ENCODE measurements at regions not wholly inside any gene's neighbourhood (a gene's known extent, or its start where the extent isn't known, plus 50 kb on each side); places are given as distances from the start of the nearest gene placed in this dataset.
"Not testable (repeated sequence)": the region's sequence is repeated elsewhere in the genome, so short reads cannot be mapped to it uniquely, and the experiment has no call there.

GRCh38 chr14:39554576-39554975 lies 122.3 kb upstream of the FBXO33 start:
- no peak for TF ChIP-seq CTCF (IDR thresholded peaks at IDR 0.05; ENCODE audit: insufficient read depth, low read length, poor library complexity, severe bottlenecking)
- H3K4me3 ChIP-seq (replicated peaks; ENCODE audit: low read depth, low read length), result no peak overlapping the region
- no peaks in the 10 kb centered on the region for H3K36me3 ChIP-seq (ENCODE audit: control insufficient read depth, insufficient read depth, low read length)
- no peak for DNase-seq (ENCODE audit: extremely low read depth, insufficient read length)
- no peaks in the 10 kb centered on the region for H3K27me3 ChIP-seq (replicated peaks; ENCODE audit: control insufficient read depth, insufficient read depth, low read length)

- no peak for TF ChIP-seq CTCF (IDR thresholded peaks at IDR 0.05; ENCODE audit: insufficient read depth, low read length, poor library complexity, severe bottlenecking)
- H3K27me3 ChIP-seq (replicated peaks; ENCODE audit: control insufficient read depth, insufficient read depth, low read length), result no peaks in the 10 kb centered on the region
- no peak overlapping the region for H3K4me3 ChIP-seq (replicated peaks; ENCODE audit: low read depth, low read length)
- DNase-seq (ENCODE audit: extremely low read depth, insufficient read length), result no peak
- H3K36me3 ChIP-seq (ENCODE audit: control insufficient read depth, insufficient read depth, low read length), result no peaks in the 10 kb centered on the region
Observed at GRCh38 chr14:39548358-39548757, 116.1 kb upstream of the FBXO33 start.

GRCh38 chr14:39547845-39548244 lies 115.6 kb upstream of the FBXO33 start:
- TF ChIP-seq CTCF (IDR thresholded peaks at IDR 0.05; ENCODE audit: insufficient read depth, low read length, poor library complexity, severe bottlenecking), result no peak
- H3K27me3 ChIP-seq (replicated peaks; ENCODE audit: control insufficient read depth, insufficient read depth, low read length), result no peaks in the 10 kb centered on the region
- no peak overlapping the region for H3K4me3 ChIP-seq (replicated peaks; ENCODE audit: low read depth, low read length)
- H3K36me3 ChIP-seq (ENCODE audit: control insufficient read depth, insufficient read depth, low read length), result no peaks in the 10 kb centered on the region
- no peak for DNase-seq (ENCODE audit: extremely low read depth, insufficient read length)

GRCh38 chr14:39505812-39506211 lies 73.6 kb upstream of the FBXO33 start:
- H3K36me3 ChIP-seq (ENCODE audit: control insufficient read depth, insufficient read depth, low read length), result no peaks in the 10 kb centered on the region
- H3K27me3 ChIP-seq (replicated peaks; ENCODE audit: control insufficient read depth, insufficient read depth, low read length), result no peaks in the 10 kb centered on the region
- TF ChIP-seq CTCF (IDR thresholded peaks at IDR 0.05; ENCODE audit: insufficient read depth, low read length, poor library complexity, severe bottlenecking), result no peak
- no peak overlapping the region for H3K4me3 ChIP-seq (replicated peaks; ENCODE audit: low read depth, low read length)
- no peak for DNase-seq (ENCODE audit: extremely low read depth, insufficient read length)

GRCh38 chr14:39500253-39500652 lies 68.0 kb upstream of the FBXO33 start:
- Histone ChIP-seq H3K36me3 (ENCODE audit: control insufficient read depth, insufficient read depth, low read length) (no peaks in the 10 kb centered on the region), H3K27me3 (replicated peaks; ENCODE audit: control insufficient read depth, insufficient read depth, low read length) (no peaks in the 10 kb centered on the region), H3K4me3 (replicated peaks; ENCODE audit: low read depth, low read length) (no peak overlapping the region)
- TF ChIP-seq CTCF (IDR thresholded peaks at IDR 0.05; ENCODE audit: insufficient read depth, low read length, poor library complexity, severe bottlenecking), result no peak
- DNase-seq (ENCODE audit: extremely low read depth, insufficient read length), result no peak

- DNase-seq (ENCODE audit: extremely low read depth, insufficient read length), result no peak
- no peak overlapping the region for H3K4me3 ChIP-seq (replicated peaks; ENCODE audit: low read depth, low read length)
- no peaks in the 10 kb centered on the region for H3K27me3 ChIP-seq (replicated peaks; ENCODE audit: control insufficient read depth, insufficient read depth, low read length)
- no peak for TF ChIP-seq CTCF (IDR thresholded peaks at IDR 0.05; ENCODE audit: insufficient read depth, low read length, poor library complexity, severe bottlenecking)
- H3K36me3 ChIP-seq (ENCODE audit: control insufficient read depth, insufficient read depth, low read length), result no peaks in the 10 kb centered on the region
Observed at GRCh38 chr14:39499514-39499913, 67.3 kb upstream of the FBXO33 start.

GRCh38 chr14:39497677-39498076 lies 65.4 kb upstream of the FBXO33 start:
- H3K27me3 ChIP-seq (replicated peaks; ENCODE audit: control insufficient read depth, insufficient read depth, low read length); H3K36me3 ChIP-seq (ENCODE audit: control insufficient read depth, insufficient read depth, low read length); DNase-seq (ENCODE audit: extremely low read depth, insufficient read length); H3K4me3 ChIP-seq (replicated peaks; ENCODE audit: low read depth, low read length): not testable (repeated sequence)

Data from GM06990 (cell line).